ENCODE measurements at regions not wholly inside any gene's neighbourhood (a gene's known extent, or its start where the extent isn't known, plus 50 kb on each side); places are given as distances from the start of the nearest gene placed in this dataset.

DNA sequence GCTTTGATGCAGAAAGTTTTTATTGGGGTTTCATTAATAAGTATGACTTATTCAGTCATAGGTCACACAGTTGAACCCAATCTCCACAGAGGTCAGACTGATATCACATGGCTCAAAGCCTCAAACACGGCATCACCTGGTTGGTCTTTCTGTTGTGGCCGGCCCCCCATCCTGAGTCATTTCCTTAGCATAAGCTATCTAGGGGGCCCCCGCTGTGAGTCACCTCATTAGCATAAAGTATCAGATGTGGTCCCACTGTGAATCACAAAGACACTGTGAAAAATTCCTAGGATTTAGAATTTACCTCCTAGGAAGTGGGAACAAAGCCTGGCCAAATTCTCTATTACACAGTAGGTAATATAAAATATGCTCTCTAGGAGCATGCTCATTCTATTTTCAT is 502.2 kb downstream of the PYDC2 start:
- DNase-seq (ENCODE audit: low read depth in 6 of 9, low spot score in 9 of 9), result no peak
- WGBS, result 89% methylated on average over 3 of the region's 3 CpGs
- no peak overlapping the region for H3K27ac ChIP-seq (ENCODE audit: low read depth in 1 of 2, low read length in 1 of 2)
- no peaks in the 10 kb centered on the region for H3K36me3 ChIP-seq (ENCODE audit: control insufficient read depth in 2 of 2, insufficient read depth in 2 of 2, low read length in 1 of 2)
- no peaks in the 10 kb centered on the region for H3K9me3 ChIP-seq (ENCODE audit: control insufficient read depth in 2 of 2, insufficient read depth in 1 of 2, low read length in 1 of 2)
- no peaks in the 10 kb centered on the region for H3K4me1 ChIP-seq (ENCODE audit: control insufficient read depth in 2 of 2, insufficient read depth in 2 of 2, low read length in 2 of 2)
- H3K4me3 ChIP-seq (ENCODE audit: low read length in 2 of 2), result no peak overlapping the region
- H3K27me3 ChIP-seq (ENCODE audit: control insufficient read depth in 2 of 2, insufficient read depth in 1 of 2, low read length in 1 of 2), result no peaks in the 10 kb centered on the region

GRCh38 chr3:191966556-191966955 is 505.6 kb downstream of the PYDC2 start:
- no peak overlapping the region for H3K27ac ChIP-seq (ENCODE audit: low read depth in 1 of 2, low read length in 1 of 2)
- H3K4me1 ChIP-seq (ENCODE audit: control insufficient read depth in 2 of 2, insufficient read depth in 2 of 2, low read length in 2 of 2), result no peaks in the 10 kb centered on the region
- DNase-seq (ENCODE audit: low read depth in 6 of 9, low spot score in 9 of 9), result no peak
- no peak overlapping the region for H3K4me3 ChIP-seq (ENCODE audit: low read length in 2 of 2)
- H3K36me3 ChIP-seq (ENCODE audit: control insufficient read depth in 2 of 2, insufficient read depth in 2 of 2, low read length in 1 of 2), result no peaks in the 10 kb centered on the region
- no peaks in the 10 kb centered on the region for H3K27me3 ChIP-seq (ENCODE audit: control insufficient read depth in 2 of 2, insufficient read depth in 1 of 2, low read length in 1 of 2)
- H3K9me3 ChIP-seq (ENCODE audit: control insufficient read depth in 2 of 2, insufficient read depth in 1 of 2, low read length in 1 of 2), result no peaks in the 10 kb centered on the region
- WGBS, result 96% methylated on average over 3 of the region's 3 CpGs

GRCh38 chr3:191968299-191968698 is 507.3 kb downstream of the PYDC2 start:
- H3K27ac ChIP-seq (ENCODE audit: low read depth in 1 of 2, low read length in 1 of 2), result no peak overlapping the region
- DNase-seq (ENCODE audit: low read depth in 6 of 9, low spot score in 9 of 9), result no peak
- H3K27me3 ChIP-seq (ENCODE audit: control insufficient read depth in 2 of 2, insufficient read depth in 1 of 2, low read length in 1 of 2), result no peaks in the 10 kb centered on the region
- no peaks in the 10 kb centered on the region for H3K4me1 ChIP-seq (ENCODE audit: control insufficient read depth in 2 of 2, insufficient read depth in 2 of 2, low read length in 2 of 2)
- H3K4me3 ChIP-seq (ENCODE audit: low read length in 2 of 2), result no peak overlapping the region
- 93% methylated on average over 3 of the region's 3 CpGs for WGBS
- peaks cover 0 to 5% of the 10 kb centered on the region in 2 donors for H3K9me3 ChIP-seq (ENCODE audit: control insufficient read depth in 2 of 2, insufficient read depth in 1 of 2, low read length in 1 of 2)
- H3K36me3 ChIP-seq (ENCODE audit: control insufficient read depth in 2 of 2, insufficient read depth in 2 of 2, low read length in 1 of 2), result no peaks in the 10 kb centered on the region

GRCh38 chr3:191972714-191973398 is 511.9 kb downstream of the PYDC2 start:
- H3K9me3 ChIP-seq (ENCODE audit: control insufficient read depth in 2 of 2, insufficient read depth in 1 of 2, low read length in 1 of 2), result peaks cover 0 to 11% of the 10 kb centered on the region in 2 donors
- H3K4me1 ChIP-seq (ENCODE audit: control insufficient read depth in 2 of 2, insufficient read depth in 2 of 2, low read length in 2 of 2), result no peaks in the 10 kb centered on the region
- no peak for DNase-seq (ENCODE audit: low read depth in 6 of 9, low spot score in 9 of 9)
- 91% methylated on average over 8 of the region's 8 CpGs for WGBS
- H3K4me3 ChIP-seq (ENCODE audit: low read length in 2 of 2), result no peak overlapping the region
- no peaks in the 10 kb centered on the region for H3K27me3 ChIP-seq (ENCODE audit: control insufficient read depth in 2 of 2, insufficient read depth in 1 of 2, low read length in 1 of 2)
- no peak overlapping the region for H3K27ac ChIP-seq (ENCODE audit: low read depth in 1 of 2, low read length in 1 of 2)
- H3K36me3 ChIP-seq (ENCODE audit: control insufficient read depth in 2 of 2, insufficient read depth in 2 of 2, low read length in 1 of 2), result no peaks in the 10 kb centered on the region

DNA sequence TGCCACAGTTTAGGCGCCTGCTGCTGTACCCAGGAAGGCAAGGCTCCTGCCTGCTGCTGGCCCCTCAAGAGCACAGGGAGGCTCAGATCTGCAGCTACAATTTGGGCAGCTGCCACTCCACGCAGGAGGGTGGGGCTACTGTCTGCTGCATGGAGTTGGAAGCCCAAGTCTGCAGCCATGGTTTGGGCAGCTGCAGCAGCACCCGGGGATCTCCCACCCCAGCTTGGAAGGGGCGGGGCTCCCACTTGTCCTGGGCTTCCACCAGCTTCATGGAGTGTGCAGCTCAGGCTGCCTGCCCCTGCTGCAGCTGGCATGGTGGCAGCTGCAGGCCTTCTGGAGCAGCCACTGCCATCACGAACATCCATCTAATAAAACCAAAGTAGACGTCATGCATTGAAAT is 512.9 kb downstream of the PYDC2 start:
- Histone ChIP-seq H3K36me3 (ENCODE audit: control insufficient read depth in 2 of 2, insufficient read depth in 2 of 2, low read length in 1 of 2) (no peaks in the 10 kb centered on the region), H3K9me3 (ENCODE audit: control insufficient read depth in 2 of 2, insufficient read depth in 1 of 2, low read length in 1 of 2) (peaks cover 0 to 11% of the 10 kb centered on the region in 2 donors), H3K27ac (ENCODE audit: low read depth in 1 of 2, low read length in 1 of 2) (no peak overlapping the region), H3K27me3 (ENCODE audit: control insufficient read depth in 2 of 2, insufficient read depth in 1 of 2, low read length in 1 of 2) (no peaks in the 10 kb centered on the region), H3K4me1 (ENCODE audit: control insufficient read depth in 2 of 2, insufficient read depth in 2 of 2, low read length in 2 of 2) (no peaks in the 10 kb centered on the region), H3K4me3 (ENCODE audit: low read length in 2 of 2) (no peak overlapping the region)
- no peak for DNase-seq (ENCODE audit: low read depth in 6 of 9, low spot score in 9 of 9)
- WGBS, result 74% methylated on average over 6 of the region's 6 CpGs

GRCh38 chr3:191975936-191976335 is 515.0 kb downstream of the PYDC2 start:
- H3K4me3 ChIP-seq (ENCODE audit: low read length in 2 of 2), result no peak overlapping the region
- no peaks in the 10 kb centered on the region for H3K27me3 ChIP-seq (ENCODE audit: control insufficient read depth in 2 of 2, insufficient read depth in 1 of 2, low read length in 1 of 2)
- no peaks in the 10 kb centered on the region for H3K4me1 ChIP-seq (ENCODE audit: control insufficient read depth in 2 of 2, insufficient read depth in 2 of 2, low read length in 2 of 2)
- no peak overlapping the region for H3K27ac ChIP-seq (ENCODE audit: low read depth in 1 of 2, low read length in 1 of 2)
- WGBS, result 66% methylated on average over 6 of the region's 6 CpGs
- no peaks in the 10 kb centered on the region for H3K36me3 ChIP-seq (ENCODE audit: control insufficient read depth in 2 of 2, insufficient read depth in 2 of 2, low read length in 1 of 2)
- no peak for DNase-seq (ENCODE audit: low read depth in 6 of 9, low spot score in 9 of 9)
- H3K9me3 ChIP-seq (ENCODE audit: control insufficient read depth in 2 of 2, insufficient read depth in 1 of 2, low read length in 1 of 2), result peaks cover 0 to 11% of the 10 kb centered on the region in 2 donors

GRCh38 chr3:191980443-191980842 is 519.5 kb downstream of the PYDC2 start:
- no peak for DNase-seq (ENCODE audit: low read depth in 6 of 9, low spot score in 9 of 9)
- no peaks in the 10 kb centered on the region for H3K27me3 ChIP-seq (ENCODE audit: control insufficient read depth in 2 of 2, insufficient read depth in 1 of 2, low read length in 1 of 2)
- H3K4me3 ChIP-seq (ENCODE audit: low read length in 2 of 2), result no peak overlapping the region
- H3K9me3 ChIP-seq (ENCODE audit: control insufficient read depth in 2 of 2, insufficient read depth in 1 of 2, low read length in 1 of 2), result no peaks in the 10 kb centered on the region
- H3K36me3 ChIP-seq (ENCODE audit: control insufficient read depth in 2 of 2, insufficient read depth in 2 of 2, low read length in 1 of 2), result no peaks in the 10 kb centered on the region
- no peaks in the 10 kb centered on the region for H3K4me1 ChIP-seq (ENCODE audit: control insufficient read depth in 2 of 2, insufficient read depth in 2 of 2, low read length in 2 of 2)
- 82% methylated on average over 4 of the region's 4 CpGs for WGBS
- H3K27ac ChIP-seq (ENCODE audit: low read depth in 1 of 2, low read length in 1 of 2), result no peak overlapping the region

DNA sequence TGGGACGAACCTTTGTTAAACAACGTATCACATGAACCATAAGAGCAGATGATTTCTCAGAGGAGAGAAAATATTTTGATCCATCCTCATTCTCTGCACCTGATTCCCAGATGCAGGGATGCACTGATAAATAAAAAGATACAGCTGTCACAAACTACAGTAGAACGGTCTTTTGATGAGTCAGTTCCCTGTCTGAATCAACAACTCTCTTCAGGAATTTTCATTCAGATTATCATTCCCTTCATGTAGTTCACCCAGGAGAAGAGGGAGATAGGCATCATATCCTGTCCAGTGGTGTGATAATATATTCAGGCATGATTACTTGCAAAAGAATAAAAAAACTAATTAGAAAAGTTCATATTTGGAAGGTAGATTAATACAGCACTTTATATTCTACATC is 521.5 kb downstream of the PYDC2 start:
- no peaks in the 10 kb centered on the region for H3K9me3 ChIP-seq (ENCODE audit: control insufficient read depth in 2 of 2, insufficient read depth in 1 of 2, low read length in 1 of 2)
- no peaks in the 10 kb centered on the region for H3K4me1 ChIP-seq (ENCODE audit: control insufficient read depth in 2 of 2, insufficient read depth in 2 of 2, low read length in 2 of 2)
- WGBS, result 65% methylated on average over 3 of the region's 3 CpGs
- no peak for DNase-seq (ENCODE audit: low read depth in 6 of 9, low spot score in 9 of 9)
- no peaks in the 10 kb centered on the region for H3K27me3 ChIP-seq (ENCODE audit: control insufficient read depth in 2 of 2, insufficient read depth in 1 of 2, low read length in 1 of 2)
- no peak overlapping the region for H3K27ac ChIP-seq (ENCODE audit: low read depth in 1 of 2, low read length in 1 of 2)
- H3K36me3 ChIP-seq (ENCODE audit: control insufficient read depth in 2 of 2, insufficient read depth in 2 of 2, low read length in 1 of 2), result no peaks in the 10 kb centered on the region
- H3K4me3 ChIP-seq (ENCODE audit: low read length in 2 of 2), result no peak overlapping the region

DNA sequence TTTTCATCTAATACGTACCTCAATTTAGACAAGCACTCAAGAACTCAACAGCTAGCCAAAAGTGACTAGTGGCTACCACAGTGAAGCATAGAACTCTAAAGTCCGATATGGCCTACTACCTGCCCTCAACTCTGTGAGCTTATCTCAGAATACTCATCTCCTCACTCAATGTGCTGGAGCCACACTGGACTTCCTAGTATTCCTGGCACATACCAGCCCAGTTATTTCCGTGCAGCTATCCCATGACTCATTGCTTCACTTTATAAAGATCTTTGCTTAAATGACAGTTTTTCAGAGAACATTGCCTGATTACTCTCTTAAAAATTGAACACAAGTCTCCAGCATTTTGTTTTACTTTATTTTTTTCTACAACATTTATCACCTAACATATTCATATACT is 524.7 kb downstream of the PYDC2 start:
- 92% methylated on average over 3 of the region's 3 CpGs for WGBS

More for the DNA sequence above, 524.7 kb downstream of the PYDC2 start:
- Histone ChIP-seq H3K27ac (ENCODE audit: low read depth in 1 of 2, low read length in 1 of 2) (no peak overlapping the region), H3K36me3 (ENCODE audit: control insufficient read depth in 2 of 2, insufficient read depth in 2 of 2, low read length in 1 of 2) (no peaks in the 10 kb centered on the region), H3K4me1 (ENCODE audit: control insufficient read depth in 2 of 2, insufficient read depth in 2 of 2, low read length in 2 of 2) (no peaks in the 10 kb centered on the region), H3K4me3 (ENCODE audit: low read length in 2 of 2) (no peak overlapping the region), H3K9me3 (ENCODE audit: control insufficient read depth in 2 of 2, insufficient read depth in 1 of 2, low read length in 1 of 2) (peaks cover 0 to 11% of the 10 kb centered on the region in 2 donors), H3K27me3 (ENCODE audit: control insufficient read depth in 2 of 2, insufficient read depth in 1 of 2, low read length in 1 of 2) (no peaks in the 10 kb centered on the region)
- DNase-seq (ENCODE audit: low read depth in 6 of 9, low spot score in 9 of 9), result no peak

Measured in thymus (tissue), 11 donors.